ENCODE measurements at regions not wholly inside any gene's neighbourhood (a gene's known extent, or its start where the extent isn't known, plus 50 kb on each side); places are given as distances from the start of the nearest gene placed in this dataset.

DNA sequence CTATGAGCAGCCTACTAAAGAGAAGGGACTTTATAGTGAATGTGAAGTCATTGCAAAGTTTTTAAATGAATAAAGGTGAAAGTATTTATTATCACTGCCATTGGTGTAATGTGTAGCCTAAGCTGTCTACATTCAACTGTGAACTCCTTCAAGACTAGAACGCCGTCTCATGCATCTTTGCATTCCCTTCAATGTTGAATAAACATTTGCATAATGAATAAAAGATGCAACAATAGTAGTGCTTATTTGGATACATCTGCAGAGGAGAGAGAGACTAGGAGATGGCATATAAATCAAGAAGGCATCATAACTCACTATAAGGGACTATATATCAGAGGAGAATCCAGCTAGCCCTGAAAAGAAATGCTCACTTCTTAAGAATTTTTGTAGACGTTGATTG is 1623.8 kb upstream of the TENM3 start:
- no peak for DNase-seq (ENCODE audit: low read depth)
- no peak overlapping the region for H3K4me3 ChIP-seq (ENCODE audit: low read depth, low read length)
- no peak for TF ChIP-seq CTCF (IDR thresholded peaks at IDR 0.05; ENCODE audit: insufficient read depth, low read depth, low read length)

DNA sequence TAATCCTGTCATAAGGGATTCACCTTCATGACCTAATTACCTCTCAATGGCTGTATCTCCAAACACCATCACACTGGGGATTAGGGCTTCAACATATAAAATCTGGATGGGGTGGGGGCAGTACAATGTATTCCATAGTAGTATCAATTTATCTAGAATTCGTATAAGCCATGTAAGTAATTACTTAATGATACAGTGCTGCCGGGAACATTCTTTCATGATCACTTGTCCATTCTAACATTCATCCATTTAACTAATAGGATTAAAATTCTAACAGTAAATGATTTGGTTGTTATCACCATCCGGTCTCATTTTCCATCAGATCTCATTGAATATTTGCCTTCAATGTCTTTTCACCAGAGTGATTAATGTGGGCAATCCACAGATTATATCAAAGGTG is 1620.9 kb upstream of the TENM3 start:
- TF ChIP-seq CTCF (IDR thresholded peaks at IDR 0.05; ENCODE audit: insufficient read depth, low read depth, low read length) = no peak
- no peak overlapping the region for H3K4me3 ChIP-seq (ENCODE audit: low read depth, low read length)

GRCh38 chr4:180625653-180626052 is 1617.5 kb upstream of the TENM3 start:
- no peak for TF ChIP-seq CTCF (IDR thresholded peaks at IDR 0.05; ENCODE audit: insufficient read depth, low read depth, low read length)
- no peak overlapping the region for H3K4me3 ChIP-seq (ENCODE audit: low read depth, low read length)
- no peak for DNase-seq (ENCODE audit: low read depth)

More for the DNA sequence above, 1620.9 kb upstream of the TENM3 start:
- no peak for DNase-seq (ENCODE audit: low read depth)

- no peak for TF ChIP-seq CTCF (IDR thresholded peaks at IDR 0.05; ENCODE audit: insufficient read depth, low read depth, low read length)
- no peak overlapping the region for H3K4me3 ChIP-seq (ENCODE audit: low read depth, low read length)
- no peak for DNase-seq (ENCODE audit: low read depth)
Observed at GRCh38 chr4:180630012-180630665, 1613.1 kb upstream of the TENM3 start.

DNA sequence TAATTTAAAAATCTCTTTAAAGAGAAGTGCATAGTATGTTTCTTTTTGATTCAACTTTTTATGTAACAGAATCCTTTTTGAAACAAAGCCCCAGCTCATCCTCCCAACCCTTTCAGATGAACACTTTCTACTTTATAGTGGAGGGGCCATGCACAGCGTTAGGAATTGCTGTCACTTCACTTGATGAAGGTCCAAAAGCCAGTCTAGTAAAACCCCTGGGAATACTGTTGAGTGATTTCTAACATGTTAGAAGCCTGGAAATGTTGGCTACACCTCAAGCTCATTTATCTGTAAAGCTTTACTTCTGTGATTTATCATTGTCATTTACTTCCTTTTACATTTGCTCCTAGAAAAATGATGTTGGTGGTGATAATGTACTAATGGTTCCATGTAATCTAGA is 1608.9 kb upstream of the TENM3 start:
- H3K4me3 ChIP-seq (ENCODE audit: low read depth, low read length) = no peak overlapping the region
- no peak for TF ChIP-seq CTCF (IDR thresholded peaks at IDR 0.05; ENCODE audit: insufficient read depth, low read depth, low read length)
- no peak for DNase-seq (ENCODE audit: low read depth)

GRCh38 chr4:180635281-180635680 is 1607.9 kb upstream of the TENM3 start:
- no peak for DNase-seq (ENCODE audit: low read depth)
- no peak for TF ChIP-seq CTCF (IDR thresholded peaks at IDR 0.05; ENCODE audit: insufficient read depth, low read depth, low read length)
- H3K4me3 ChIP-seq (ENCODE audit: low read depth, low read length) = no peak overlapping the region
